HG02678 (cell line): ENCODE measurements at regions not wholly inside any gene's neighbourhood (a gene's known extent, or its start where the extent isn't known, plus 50 kb on each side); places are given as distances from the start of the nearest gene placed in this dataset.

Experiments used
- ATAC-seq: cut with Tn5 transposase; IDR thresholded peaks from one replicate; pipeline ENCODE4 v1.9.1; 2021; ENCODE audit warnings: mild to moderate bottlenecking, moderate library complexity; ENCODE audit not compliant: unreplicated experiment

- ATAC-seq, result no peak
Measured at GRCh38 chr1:201762381-201762780, 66.6 kb upstream of the IPO9 start.

GRCh38 chr1:201763455-201764140 lies 65.4 kb upstream of the IPO9 start:
- ATAC-seq, result no peak

- ATAC-seq, result no peak
Measured at GRCh38 chr1:201764166-201764565, 64.8 kb upstream of the IPO9 start.

GRCh38 chr1:201764579-201764978 lies 64.4 kb upstream of the IPO9 start:
- ATAC-seq, result no peak

GRCh38 chr1:201766131-201766866 lies 62.7 kb upstream of the IPO9 start:
- no peak for ATAC-seq

- ATAC-seq, result no peak
Measured at GRCh38 chr1:201767339-201767738, 61.6 kb upstream of the IPO9 start.

- ATAC-seq, result no peak
Measured at GRCh38 chr1:201769072-201769471, 59.9 kb upstream of the IPO9 start.

GRCh38 chr1:201769966-201770365 lies 59.0 kb upstream of the IPO9 start:
- no peak for ATAC-seq

GRCh38 chr1:201771466-201771865 lies 57.5 kb upstream of the IPO9 start:
- ATAC-seq, result no peak

- no peak for ATAC-seq
Measured at GRCh38 chr1:201772178-201772577, 56.8 kb upstream of the IPO9 start.

- ATAC-seq, result no peak
Measured at GRCh38 chr1:201773764-201774163, 55.2 kb upstream of the IPO9 start.

- ATAC-seq, result no peak
Measured at GRCh38 chr1:201774224-201774982, 54.6 kb upstream of the IPO9 start.

GRCh38 chr1:201774983-201775344 lies 54.0 kb upstream of the IPO9 start:
- ATAC-seq, result no peak

GRCh38 chr1:201775380-201775779 lies 53.6 kb upstream of the IPO9 start:
- ATAC-seq, result no peak

- no peak for ATAC-seq
Measured at GRCh38 chr1:201778279-201779065, 50.5 kb upstream of the IPO9 start.
